ENCODE measurements at regions not wholly inside any gene's neighbourhood (a gene's known extent, or its start where the extent isn't known, plus 50 kb on each side); places are given as distances from the start of the nearest gene placed in this dataset.
A peak's percentile ranks its signal among the peaks of the same experiment; 100 is the strongest.

GRCh38 chr9:89740722-89741121 lies 135.9 kb downstream of the GADD45G start:
- TF ChIP-seq CTCF (IDR thresholded peaks at IDR 0.05; ENCODE audit: low read length): no peak
- no peak for TF ChIP-seq EZH2phosphoT487 (IDR thresholded peaks at IDR 0.05; ENCODE audit: low read length)
- no peak for TF ChIP-seq EZH2 (optimal IDR thresholded peaks at IDR 0.05; ENCODE audit: low read depth, low read length)
- Histone ChIP-seq H3F3A (ENCODE audit: insufficient read depth, low read length) (peaks cover 27% of the 10 kb centered on the region), H3K4me3 (ENCODE audit: low read length) (no peak overlapping the region), H2AFZ (ENCODE audit: low read length) (no peak overlapping the region), H3K4me1 (ENCODE audit: low read length) (peaks cover 31% of the 10 kb centered on the region), H4K20me1 (ENCODE audit: insufficient read depth, low read length) (no peaks in the 10 kb centered on the region), H3K4me2 (ENCODE audit: low read depth, low read length) (no peak overlapping the region), H3K79me2 (ENCODE audit: low read length) (no peaks in the 10 kb centered on the region), H3K9ac (ENCODE audit: low read length) (no peak overlapping the region), H3K36me3 (replicated peaks; ENCODE audit: insufficient read depth, low read length) (no peaks in the 10 kb centered on the region), H3K9me2 (replicated peaks; ENCODE audit: insufficient read depth, low read length) (no peaks in the 10 kb centered on the region), H3K27ac (ENCODE audit: low read length) (no peak overlapping the region), H3K27me3 (replicated peaks; ENCODE audit: insufficient read depth, low read length) (no peaks in the 10 kb centered on the region), H3K9me3 (replicated peaks; ENCODE audit: insufficient read depth, low read length) (no peaks in the 10 kb centered on the region)
- peak; percentile 27 for DNase-seq

GRCh38 chr9:89742660-89743059 lies 137.8 kb downstream of the GADD45G start:
- peak overlapping the region; percentile 81; the same call in 1 of the 2 replicates for H3K27ac ChIP-seq (ENCODE audit: low read length)
- no peaks in the 10 kb centered on the region for H3K79me2 ChIP-seq (ENCODE audit: low read length)
- H3K4me3 ChIP-seq (ENCODE audit: low read length): peak overlapping the region; percentile 11; the same call in 1 of the 2 replicates
- peak overlapping the region; percentile 68; the same call in 1 of the 2 replicates for H3K4me2 ChIP-seq (ENCODE audit: low read depth, low read length)
- H3K9me2 ChIP-seq (replicated peaks; ENCODE audit: insufficient read depth, low read length): no peaks in the 10 kb centered on the region
- H2AFZ ChIP-seq (ENCODE audit: low read length): peak overlapping the region; percentile 57
- no peaks in the 10 kb centered on the region for H3K27me3 ChIP-seq (replicated peaks; ENCODE audit: insufficient read depth, low read length)
- no peak for DNase-seq
- H3K4me1 ChIP-seq (ENCODE audit: low read length): peaks cover 31% of the 10 kb centered on the region
- peaks cover 27% of the 10 kb centered on the region for H3F3A ChIP-seq (ENCODE audit: insufficient read depth, low read length)
- peak overlapping the region; percentile 28 for H3K9ac ChIP-seq (ENCODE audit: low read length)
- TF ChIP-seq CTCF (IDR thresholded peaks at IDR 0.05; ENCODE audit: low read length) (no peak), EZH2phosphoT487 (IDR thresholded peaks at IDR 0.05; ENCODE audit: low read length) (no peak), EZH2 (optimal IDR thresholded peaks at IDR 0.05; ENCODE audit: low read depth, low read length) (no peak)
- no peaks in the 10 kb centered on the region for H4K20me1 ChIP-seq (ENCODE audit: insufficient read depth, low read length)
- no peaks in the 10 kb centered on the region for H3K36me3 ChIP-seq (replicated peaks; ENCODE audit: insufficient read depth, low read length)
- H3K9me3 ChIP-seq (replicated peaks; ENCODE audit: insufficient read depth, low read length): no peaks in the 10 kb centered on the region

- Histone ChIP-seq H3F3A (ENCODE audit: insufficient read depth, low read length) (peaks cover 27% of the 10 kb centered on the region), H2AFZ (ENCODE audit: low read length) (peak overlapping the region; percentile 57), H3K27me3 (replicated peaks; ENCODE audit: insufficient read depth, low read length) (no peaks in the 10 kb centered on the region), H3K9ac (ENCODE audit: low read length) (peak overlapping the region; percentile 28), H3K36me3 (replicated peaks; ENCODE audit: insufficient read depth, low read length) (no peaks in the 10 kb centered on the region), H4K20me1 (ENCODE audit: insufficient read depth, low read length) (no peaks in the 10 kb centered on the region), H3K4me3 (ENCODE audit: low read length) (peak overlapping the region; percentile 11; the same call in 1 of the 2 replicates), H3K4me2 (ENCODE audit: low read depth, low read length) (peak overlapping the region; percentile 68; the same call in 1 of the 2 replicates), H3K27ac (ENCODE audit: low read length) (peak overlapping the region; percentile 81), H3K4me1 (ENCODE audit: low read length) (peaks cover 31% of the 10 kb centered on the region), H3K9me3 (replicated peaks; ENCODE audit: insufficient read depth, low read length) (no peaks in the 10 kb centered on the region), H3K79me2 (ENCODE audit: low read length) (no peaks in the 10 kb centered on the region), H3K9me2 (replicated peaks; ENCODE audit: insufficient read depth, low read length) (no peaks in the 10 kb centered on the region)
- no peak for TF ChIP-seq EZH2 (optimal IDR thresholded peaks at IDR 0.05; ENCODE audit: low read depth, low read length)
- TF ChIP-seq CTCF (IDR thresholded peaks at IDR 0.05; ENCODE audit: low read length): no peak
- no peak for TF ChIP-seq EZH2phosphoT487 (IDR thresholded peaks at IDR 0.05; ENCODE audit: low read length)
- DNase-seq: peak; percentile 90
These were observed 138.4 kb downstream of the GADD45G start for GRCh38 chr9:89743216-89743572.
